AG09309 (cell line): ENCODE measurements at regions not wholly inside any gene's neighbourhood (a gene's known extent, or its start where the extent isn't known, plus 50 kb on each side); places are given as distances from the start of the nearest gene placed in this dataset.
"Not testable (repeated sequence)": the region's sequence is repeated elsewhere in the genome, so short reads cannot be mapped to it uniquely, and the experiment has no call there.

Experiments used
- DNase-seq: peaks from one replicate; pipeline ENCODE4 v3.0.0-alpha.2; 2010; ENCODE audit warnings: low read depth
- H3K4me3 ChIP-seq: 2 replicates; pipeline ENCODE4 v1.5.1; 2011; ENCODE audit warnings: mild to moderate bottlenecking, low read depth, low read length, moderate library complexity; ENCODE audit not compliant: control insufficient read depth
- CTCF ChIP-seq: IDR thresholded peaks from 2 replicates; pipeline ENCODE4 v1.5.1; 2011; ENCODE audit warnings: mild to moderate bottlenecking, low read depth, low read length, inconsistent platforms; ENCODE audit not compliant: insufficient read depth, control insufficient read depth; ENCODE audit errors: missing control alignments

- no peak for TF ChIP-seq CTCF
- no peak overlapping the region for H3K4me3 ChIP-seq
- no peak for DNase-seq
These were observed 140.5 kb downstream of the NDFIP2 start for GRCh38 chr13:79621449-79621848.

- no peak overlapping the region for H3K4me3 ChIP-seq
- no peak for TF ChIP-seq CTCF
- no peak for DNase-seq
These were observed 133.4 kb downstream of the NDFIP2 start for GRCh38 chr13:79614250-79614918.

GRCh38 chr13:79612604-79613003 lies 131.6 kb downstream of the NDFIP2 start:
- no peak for TF ChIP-seq CTCF
- H3K4me3 ChIP-seq: no peak overlapping the region

GRCh38 chr13:79607895-79608294 lies 126.9 kb downstream of the NDFIP2 start:
- not testable (repeated sequence) for H3K4me3 ChIP-seq

More at GRCh38 chr13:79612604-79613003, 131.6 kb downstream of the NDFIP2 start:
- no peak for DNase-seq

More at GRCh38 chr13:79607895-79608294, 126.9 kb downstream of the NDFIP2 start:
- DNase-seq: not testable (repeated sequence)
